Glomerular endothelial cell (primary cell): ENCODE measurements at regions not wholly inside any gene's neighbourhood (a gene's known extent, or its start where the extent isn't known, plus 50 kb on each side); places are given as distances from the start of the nearest gene placed in this dataset.
"Not testable (repeated sequence)": the region's sequence is repeated elsewhere in the genome, so short reads cannot be mapped to it uniquely, and the experiment has no call there.

Experiments
- DNase-seq: peaks from one replicate; pipeline ENCODE4 v3.0.0-alpha.2; 2011; ENCODE audit warnings: low read depth, low spot score; ENCODE audit errors: extremely low read depth

- DNase-seq: no peak
Observed at GRCh38 chr12:88867510-88867909, 287.2 kb upstream of the KITLG start.

- no peak for DNase-seq
Observed at GRCh38 chr12:88866881-88867280, 286.6 kb upstream of the KITLG start.

GRCh38 chr12:88865537-88865936 lies 285.3 kb upstream of the KITLG start:
- DNase-seq: no peak

- no peak for DNase-seq
Observed at GRCh38 chr12:88860851-88861250, 280.6 kb upstream of the KITLG start.

GRCh38 chr12:88856201-88856600 lies 275.9 kb upstream of the KITLG start:
- no peak for DNase-seq

GRCh38 chr12:88855301-88855700 lies 275.0 kb upstream of the KITLG start:
- no peak for DNase-seq

GRCh38 chr12:88854260-88854659 lies 274.0 kb upstream of the KITLG start:
- DNase-seq: no peak

GRCh38 chr12:88847246-88847645 lies 267.0 kb upstream of the KITLG start:
- not testable (repeated sequence) for DNase-seq

GRCh38 chr12:88844426-88844825 lies 264.2 kb upstream of the KITLG start:
- DNase-seq: no peak

- DNase-seq: no peak
Observed at GRCh38 chr12:88842314-88842713, 262.0 kb upstream of the KITLG start.

- no peak for DNase-seq
Observed at GRCh38 chr12:88839486-88839885, 259.2 kb upstream of the KITLG start.

- no peak for DNase-seq
Observed at GRCh38 chr12:88836156-88836555, 255.9 kb upstream of the KITLG start.

GRCh38 chr12:88834226-88834625 lies 254.0 kb upstream of the KITLG start:
- DNase-seq: no peak

- no peak for DNase-seq
Observed at GRCh38 chr12:88833641-88834116, 253.4 kb upstream of the KITLG start.

- not testable (repeated sequence) for DNase-seq
Observed at GRCh38 chr12:88828537-88828936, 248.3 kb upstream of the KITLG start.

- no peak for DNase-seq
Observed at GRCh38 chr12:88820012-88820411, 239.7 kb upstream of the KITLG start.

- no peak for DNase-seq
Observed at GRCh38 chr12:88816201-88816600, 235.9 kb upstream of the KITLG start.

- no peak for DNase-seq
Observed at GRCh38 chr12:88814779-88815178, 234.5 kb upstream of the KITLG start.

- DNase-seq: no peak
Observed at GRCh38 chr12:88812610-88813009, 232.3 kb upstream of the KITLG start.

- DNase-seq: no peak
Observed at GRCh38 chr12:88810806-88811205, 230.5 kb upstream of the KITLG start.

- DNase-seq: not testable (repeated sequence)
Observed at GRCh38 chr12:88809841-88810240, 229.6 kb upstream of the KITLG start.

- no peak for DNase-seq
Observed at GRCh38 chr12:88805692-88806091, 225.4 kb upstream of the KITLG start.

GRCh38 chr12:88805286-88805685 lies 225.0 kb upstream of the KITLG start:
- no peak for DNase-seq
